GM13977 (cell line): ENCODE measurements at regions not wholly inside any gene's neighbourhood (a gene's known extent, or its start where the extent isn't known, plus 50 kb on each side); places are given as distances from the start of the nearest gene placed in this dataset.

ENCODE experiments used
- DNase-seq: peaks from one replicate; pipeline ENCODE4 v3.0.0; 2012; ENCODE audit warnings: low spot score
- in situ Hi-C: fragments of 300-500 bp; cut with MboI; formaldehyde crosslinking; loops from one replicate; pipeline ENCODE4 v1.12.0; 2022; ENCODE audit warnings: low sequenced_read_pairs, low pct_unique_long_range_greater_than_20kb, mixed read lengths, inconsistent platforms; ENCODE audit not compliant: unreplicated experiment
- TF ChIP-seq, protein P1 (sequence below): IDR thresholded peaks from 2 replicates; pipeline ENCODE4 v1.5.1; 2012; ENCODE audit warnings: mild to moderate bottlenecking, control low read depth; ENCODE audit not compliant: insufficient read depth; ENCODE audit errors: extremely low read depth, missing control alignments

DNA sequence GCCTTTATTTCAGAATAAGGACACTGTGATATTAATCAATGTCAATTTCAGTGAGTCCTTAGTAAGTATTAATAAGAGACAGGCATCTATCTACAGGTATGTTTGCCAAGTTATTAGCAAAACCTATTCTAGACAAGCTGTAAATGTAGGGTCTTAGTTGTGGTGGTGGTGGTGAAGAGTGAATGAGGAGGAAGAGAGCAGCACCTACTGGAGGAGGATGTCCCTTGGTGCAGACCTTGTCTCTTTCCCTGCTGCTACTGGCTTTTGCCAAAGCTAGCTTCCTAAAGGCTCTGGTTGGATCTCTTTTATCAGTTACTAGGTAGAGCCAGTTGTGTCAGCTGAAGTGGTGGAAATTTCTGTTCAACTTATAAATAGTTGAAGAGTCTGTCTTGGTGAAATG, 304.8 kb upstream of the ATP2B1 start:
- in situ Hi-C loops = no loop called here
- DNase-seq = no peak
- TF ChIP-seq, protein P1, sequence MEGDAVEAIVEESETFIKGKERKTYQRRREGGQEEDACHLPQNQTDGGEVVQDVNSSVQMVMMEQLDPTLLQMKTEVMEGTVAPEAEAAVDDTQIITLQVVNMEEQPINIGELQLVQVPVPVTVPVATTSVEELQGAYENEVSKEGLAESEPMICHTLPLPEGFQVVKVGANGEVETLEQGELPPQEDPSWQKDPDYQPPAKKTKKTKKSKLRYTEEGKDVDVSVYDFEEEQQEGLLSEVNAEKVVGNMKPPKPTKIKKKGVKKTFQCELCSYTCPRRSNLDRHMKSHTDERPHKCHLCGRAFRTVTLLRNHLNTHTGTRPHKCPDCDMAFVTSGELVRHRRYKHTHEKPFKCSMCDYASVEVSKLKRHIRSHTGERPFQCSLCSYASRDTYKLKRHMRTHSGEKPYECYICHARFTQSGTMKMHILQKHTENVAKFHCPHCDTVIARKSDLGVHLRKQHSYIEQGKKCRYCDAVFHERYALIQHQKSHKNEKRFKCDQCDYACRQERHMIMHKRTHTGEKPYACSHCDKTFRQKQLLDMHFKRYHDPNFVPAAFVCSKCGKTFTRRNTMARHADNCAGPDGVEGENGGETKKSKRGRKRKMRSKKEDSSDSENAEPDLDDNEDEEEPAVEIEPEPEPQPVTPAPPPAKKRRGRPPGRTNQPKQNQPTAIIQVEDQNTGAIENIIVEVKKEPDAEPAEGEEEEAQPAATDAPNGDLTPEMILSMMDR = peak; percentile 54

DNA sequence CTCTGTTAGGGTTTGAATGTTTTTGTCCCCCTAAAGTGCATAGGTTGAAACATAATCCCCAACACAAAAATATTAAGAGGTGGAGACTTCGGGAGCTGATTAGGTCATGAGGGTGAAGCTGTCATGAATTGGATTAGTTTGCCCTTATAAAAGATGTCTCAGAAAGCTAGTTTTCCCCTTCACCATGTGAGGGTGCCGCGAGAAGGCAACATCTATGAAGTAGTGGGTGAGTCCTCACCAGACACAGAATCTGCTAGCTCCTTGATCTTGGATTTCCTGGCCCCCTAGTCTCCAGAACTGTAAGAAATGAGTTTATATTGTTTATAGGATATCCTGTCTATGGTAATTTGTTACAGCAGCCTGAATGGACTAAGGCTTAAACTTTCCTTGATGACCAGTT, 301.5 kb upstream of the ATP2B1 start:
- in situ Hi-C loops = no loop called here
- TF ChIP-seq, protein P1 = no peak
- DNase-seq = no peak

DNA sequence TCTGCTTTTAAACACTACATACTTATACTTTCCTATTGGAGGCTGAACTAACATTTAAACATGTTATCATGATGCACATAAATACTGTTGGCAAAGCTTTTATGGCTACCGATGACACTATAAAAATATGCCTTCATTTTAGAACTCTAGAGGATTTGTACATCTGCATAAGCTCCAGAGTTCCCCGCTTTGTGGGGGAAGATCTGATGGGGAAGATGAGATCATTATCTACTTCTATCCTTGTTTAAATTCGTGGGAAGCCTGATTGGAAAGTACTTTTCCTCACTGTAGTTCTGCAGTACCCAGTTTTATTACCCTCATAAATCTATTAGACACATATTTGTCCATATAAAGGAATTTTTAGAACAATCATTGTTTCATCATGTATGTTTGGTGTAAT, 299.6 kb upstream of the ATP2B1 start:
- TF ChIP-seq, protein P1 = no peak

DNA sequence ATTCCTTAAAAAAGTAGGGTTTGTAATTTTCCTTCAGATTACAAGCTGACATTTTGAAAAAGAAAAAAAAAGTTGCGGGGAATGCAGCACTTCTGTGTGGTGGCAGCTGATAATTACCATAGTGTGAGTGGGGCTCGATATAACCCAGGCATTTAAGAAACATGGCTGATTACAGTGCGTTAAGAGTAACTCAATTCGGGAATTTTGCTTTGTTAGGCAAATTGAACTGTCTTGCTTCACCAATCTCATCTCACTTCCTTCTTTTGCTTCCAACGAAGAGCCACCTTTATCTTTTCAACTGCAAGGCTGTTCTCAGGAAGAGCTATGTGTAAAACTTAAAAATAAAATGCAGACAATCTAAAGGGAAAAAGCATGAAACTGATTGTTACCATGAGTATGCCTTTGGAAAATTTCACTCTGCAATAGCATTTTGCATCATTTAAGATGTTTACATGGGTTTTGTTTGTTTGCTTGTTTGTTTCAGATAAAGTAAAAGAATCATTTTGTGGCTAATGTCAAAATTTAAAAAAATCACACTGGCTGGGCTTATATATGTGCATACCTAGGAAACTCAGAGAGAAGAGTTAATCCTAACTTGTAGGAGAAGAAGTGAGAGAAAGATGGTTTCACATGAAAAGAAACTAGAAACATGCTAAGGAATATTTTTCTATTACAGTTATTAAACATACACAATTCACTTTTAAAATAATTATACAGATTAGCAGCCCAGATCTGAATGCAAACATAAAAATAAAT, 295.9 kb upstream of the ATP2B1 start:
- TF ChIP-seq, protein P1 = no peak
- in situ Hi-C loops = no loop called here
- DNase-seq = no peak

More for the DNA sequence above, 299.6 kb upstream of the ATP2B1 start:
- no peak for DNase-seq
- in situ Hi-C loops = no loop called here

DNA sequence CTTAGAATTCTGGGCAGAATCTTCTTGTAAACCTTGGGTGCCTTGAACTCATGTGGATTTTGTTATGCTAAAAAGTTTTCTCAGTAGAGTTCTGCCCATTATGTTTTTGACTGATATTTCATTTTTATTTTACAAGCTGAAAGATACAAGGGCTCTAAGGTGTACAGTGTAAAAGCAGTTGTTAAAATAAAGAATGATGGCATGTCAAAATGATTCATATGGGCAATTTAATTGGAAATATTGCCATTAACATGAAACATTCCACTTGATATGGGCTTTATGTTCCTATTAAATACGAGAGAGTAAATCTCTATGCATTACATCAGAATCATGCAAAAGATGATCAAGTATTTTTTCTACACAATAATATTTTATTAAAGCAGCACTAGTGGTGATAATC, 295.1 kb upstream of the ATP2B1 start:
- DNase-seq = no peak
- in situ Hi-C loops = no loop called here
- TF ChIP-seq, protein P1 = no peak

DNA sequence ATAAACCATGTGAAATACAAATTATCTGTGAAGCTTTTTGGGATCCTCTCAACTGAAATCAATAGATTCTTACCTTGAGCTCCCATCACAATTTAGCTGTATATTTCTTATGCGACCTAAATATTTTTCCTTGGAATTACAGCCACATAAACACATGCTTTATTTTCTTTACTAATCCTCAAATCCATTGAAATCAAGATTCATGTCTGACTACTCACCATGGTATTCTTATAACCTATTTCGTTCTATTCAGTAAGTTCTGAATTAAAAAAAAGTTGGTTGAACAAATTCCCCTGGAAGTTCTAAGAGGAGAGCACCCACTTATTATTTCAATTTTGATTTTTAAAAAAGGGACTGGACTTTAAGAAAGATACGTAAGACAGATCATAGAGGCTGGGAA, 292.1 kb upstream of the ATP2B1 start:
- in situ Hi-C loops = no loop called here
- TF ChIP-seq, protein P1 = no peak

More for the DNA sequence above, 292.1 kb upstream of the ATP2B1 start:
- no peak for DNase-seq
